NOMO-1 (cell line): ENCODE measurements at regions not wholly inside any gene's neighbourhood (a gene's known extent, or its start where the extent isn't known, plus 50 kb on each side); places are given as distances from the start of the nearest gene placed in this dataset.

ENCODE experiments used
- DNase-seq, 2 experiments: peaks; one replicate each; lab custom pipeline; 2025; ENCODE audit not compliant: unreplicated experiment in 2 of 2; lab: John Stamatoyannopoulos, UW

- DNase-seq = no peak
Observed at GRCh38 chr18:60753753-60754152, 381.2 kb upstream of the MC4R start.

DNA sequence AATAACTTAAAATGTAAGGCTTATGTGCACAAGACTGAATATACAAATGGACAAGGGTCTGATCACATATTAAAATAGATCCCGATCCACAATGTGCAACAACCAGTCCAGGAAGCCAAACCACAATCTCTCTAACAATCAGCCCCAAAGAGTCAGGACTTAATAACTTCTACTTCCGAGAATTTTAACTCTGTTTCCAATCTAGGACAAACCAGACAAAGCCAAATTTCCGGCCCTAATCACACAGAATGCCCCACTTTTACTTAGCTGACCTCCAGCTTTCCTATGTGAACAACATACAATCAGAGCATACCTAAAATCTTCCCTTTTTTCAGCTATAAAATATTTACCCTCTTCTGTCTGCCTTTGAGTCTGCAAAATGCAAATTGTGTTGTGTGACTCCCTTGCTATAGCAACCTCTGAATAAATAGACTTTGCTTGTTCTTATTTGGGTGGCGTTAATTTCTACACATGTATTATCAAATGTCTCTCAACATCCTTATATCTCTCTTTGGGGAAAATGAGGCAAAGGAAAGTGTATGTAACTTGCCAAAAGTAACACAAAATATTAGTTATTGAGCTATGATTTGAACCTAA is 381.9 kb upstream of the MC4R start:
- no peak for DNase-seq

DNA sequence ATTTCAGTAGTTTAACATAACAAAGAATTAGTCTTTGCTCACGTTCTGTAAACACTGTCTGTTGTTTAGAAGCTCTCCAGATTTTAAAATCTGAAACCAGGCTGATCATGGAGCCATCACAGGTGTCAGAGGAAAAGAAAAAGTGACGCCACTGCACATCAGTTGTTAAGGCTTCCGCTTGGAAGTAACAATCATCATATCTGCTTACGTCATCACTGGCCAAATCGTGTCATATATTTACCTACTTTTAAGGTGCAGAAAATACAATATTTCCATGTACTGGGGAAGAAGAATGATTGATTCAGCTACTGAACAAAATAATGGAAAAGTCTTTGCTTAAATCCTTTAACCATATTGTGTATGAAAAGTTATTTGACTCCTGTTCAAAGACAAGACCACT is 382.6 kb upstream of the MC4R start:
- DNase-seq = no peak

GRCh38 chr18:60775978-60776377 is 403.4 kb upstream of the MC4R start:
- no peak for DNase-seq

GRCh38 chr18:60784161-60784560 is 411.6 kb upstream of the MC4R start:
- DNase-seq = no peak

- no peak for DNase-seq
Observed at GRCh38 chr18:60794802-60795201, 422.2 kb upstream of the MC4R start.

- DNase-seq = no peak
Observed at GRCh38 chr18:60804415-60804814, 431.8 kb upstream of the MC4R start.

GRCh38 chr18:60809937-60810336 is 437.4 kb upstream of the MC4R start:
- DNase-seq = no peak

DNA sequence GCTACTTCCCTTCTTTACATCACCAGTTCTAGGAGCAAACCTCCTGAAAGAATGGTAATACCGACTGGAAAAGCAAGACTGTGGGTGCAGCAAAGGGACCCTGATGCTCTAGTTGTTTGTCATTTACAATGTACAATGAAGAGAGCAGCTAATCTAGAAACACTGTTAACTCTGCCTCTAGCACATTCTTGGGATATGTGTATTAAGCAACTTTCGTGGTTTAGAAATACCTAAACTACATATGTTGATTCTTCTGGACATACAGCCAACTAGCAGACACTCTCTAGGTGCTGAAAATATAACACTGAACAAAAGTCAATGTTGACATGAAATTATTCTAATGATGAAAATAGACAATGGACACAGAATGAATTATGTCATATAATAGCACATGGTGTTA is 440.3 kb upstream of the MC4R start:
- no peak for DNase-seq

GRCh38 chr18:60826346-60826745 is 453.8 kb upstream of the MC4R start:
- DNase-seq = no peak

DNA sequence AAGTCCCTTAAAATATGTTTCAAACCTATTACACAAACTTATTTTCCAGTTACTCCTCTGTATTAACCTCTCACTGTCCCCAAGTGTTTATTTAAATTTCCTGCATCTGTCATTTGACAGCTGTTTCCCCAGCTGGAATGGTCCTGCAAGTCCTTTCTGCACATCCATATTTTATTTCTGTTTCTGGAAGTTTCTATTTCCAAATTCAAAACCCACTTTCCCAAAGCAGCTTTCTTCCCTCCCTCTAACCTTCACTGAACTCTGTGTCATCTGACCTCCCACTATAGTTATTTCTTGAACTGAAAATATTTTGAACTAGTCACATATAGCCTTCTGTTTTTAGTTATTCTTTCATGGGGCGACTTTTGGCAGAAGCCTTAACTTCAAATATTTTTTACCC is 459.4 kb upstream of the MC4R start:
- no peak for DNase-seq

- no peak for DNase-seq
Observed at GRCh38 chr18:60838677-60839076, 466.1 kb upstream of the MC4R start.

DNA sequence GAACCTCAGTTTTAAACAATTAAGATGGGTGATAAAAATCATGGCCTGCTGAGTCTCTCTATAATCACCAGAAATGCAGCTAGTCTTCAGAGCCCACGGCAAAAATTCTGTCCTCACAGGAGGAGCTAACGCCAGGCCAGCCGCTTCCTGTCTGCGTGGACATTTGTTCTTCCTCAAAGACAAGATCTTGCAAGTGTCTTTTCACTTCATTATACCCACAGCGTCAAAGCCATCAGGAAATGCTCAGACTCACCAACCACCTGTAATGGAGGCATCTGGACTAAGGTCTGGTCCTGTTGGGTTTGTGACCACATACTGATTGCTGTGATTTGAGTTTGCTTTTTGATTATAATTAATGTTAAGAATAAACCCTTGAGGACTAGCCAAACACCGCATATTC is 473.8 kb upstream of the MC4R start:
- no peak for DNase-seq

GRCh38 chr18:60847517-60847916 is 474.9 kb upstream of the MC4R start:
- no peak for DNase-seq

DNA sequence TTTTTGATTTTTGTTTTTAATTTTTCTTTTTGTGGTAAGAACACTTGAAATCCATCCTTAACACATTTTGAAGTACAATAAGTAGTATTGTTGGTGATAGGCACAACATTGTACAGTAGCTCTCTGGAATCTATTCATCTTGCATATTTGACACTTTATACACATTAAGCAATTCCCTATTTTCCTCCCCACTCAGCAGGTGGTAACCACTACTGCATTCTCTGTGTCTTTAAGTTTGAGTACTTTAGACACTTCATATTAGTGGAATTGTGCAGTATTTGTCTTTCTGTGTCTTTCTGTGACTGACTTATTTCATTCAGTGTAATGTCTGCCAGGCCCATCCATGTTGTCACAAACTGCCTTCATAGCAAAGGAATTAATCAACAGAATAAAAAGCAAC is 471.7 kb upstream of the CDH20 start:
- DNase-seq = no peak

DNA sequence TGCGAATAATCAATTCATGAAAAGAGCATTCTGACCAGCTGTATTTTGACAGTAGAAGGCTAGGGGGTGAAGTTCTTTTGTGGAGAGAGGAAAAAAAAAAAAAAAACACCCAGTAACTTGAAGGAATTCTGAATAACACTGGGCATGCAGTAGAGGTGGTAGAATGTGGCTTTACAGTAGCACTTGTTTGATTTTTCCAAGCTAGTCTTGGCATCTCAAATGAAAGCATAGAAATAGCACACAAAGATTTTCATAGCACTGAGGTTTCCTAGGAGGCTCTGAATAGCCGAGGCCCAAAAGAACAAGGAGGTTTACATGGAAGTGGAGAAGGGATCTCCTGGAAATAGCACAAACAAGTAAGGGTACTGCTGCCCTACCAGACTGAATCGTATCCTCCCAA is 470.2 kb upstream of the CDH20 start:
- DNase-seq = no peak

GRCh38 chr18:60865801-60866200 is 467.4 kb upstream of the CDH20 start:
- no peak for DNase-seq

GRCh38 chr18:60870261-60871153 is 462.7 kb upstream of the CDH20 start:
- no peak for DNase-seq

- DNase-seq = no peak
Observed at GRCh38 chr18:60872434-60872833, 460.8 kb upstream of the CDH20 start.

DNA sequence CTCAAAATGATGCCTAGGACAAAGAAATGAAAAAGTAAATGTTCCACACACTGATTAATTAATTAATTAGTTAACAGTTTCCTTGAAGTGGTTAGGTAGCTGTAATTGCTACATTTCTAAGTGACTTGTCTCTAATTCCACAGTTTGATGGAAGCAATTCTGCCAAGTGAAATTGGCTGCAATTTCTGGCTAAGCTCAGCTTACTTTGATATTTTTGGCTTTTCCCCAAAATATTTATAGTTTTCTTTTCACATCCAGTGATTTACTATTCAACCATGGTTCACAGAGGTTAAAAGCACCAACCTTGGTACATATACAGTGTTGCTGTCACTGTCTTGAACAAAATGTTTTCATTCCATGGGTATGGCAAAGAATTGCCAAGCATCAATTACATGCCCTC is 459.5 kb upstream of the CDH20 start:
- no peak for DNase-seq

- DNase-seq = no peak
Observed at GRCh38 chr18:60875957-60876507, 457.2 kb upstream of the CDH20 start.

DNA sequence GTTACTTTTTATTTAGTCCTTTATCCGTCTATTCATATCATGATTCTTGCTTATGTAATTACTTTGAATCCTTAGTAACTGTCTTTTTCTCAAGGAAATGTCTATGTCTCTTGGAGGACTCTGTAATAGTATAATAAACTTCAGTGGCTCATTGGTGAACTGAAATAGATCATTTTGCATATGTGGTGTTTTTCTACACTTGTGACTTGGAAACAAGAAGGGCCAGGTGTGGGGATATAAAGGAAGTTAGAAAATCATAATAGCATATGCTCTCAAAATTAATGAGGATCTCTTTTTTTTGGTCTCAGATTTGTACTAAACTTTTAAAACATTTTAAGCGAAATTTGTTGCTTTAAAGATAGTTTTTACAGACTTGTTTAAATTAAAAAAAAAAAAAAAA is 453.0 kb upstream of the CDH20 start:
- DNase-seq = no peak
